Hematopoietic multipotent progenitor cell treated with erythropoietin and hydrocortisone succinate and interleukin-3 and kit ligand, for 15 days (in vitro differentiated cells): ENCODE measurements at regions not wholly inside any gene's neighbourhood (a gene's known extent, or its start where the extent isn't known, plus 50 kb on each side); places are given as distances from the start of the nearest gene placed in this dataset.
"Not testable (repeated sequence)": the region's sequence is repeated elsewhere in the genome, so short reads cannot be mapped to it uniquely, and the experiment has no call there.

Experiments
- DNase-seq: peaks from one replicate; pipeline ENCODE4 v3.0.0-alpha.2; 2015; ENCODE audit warnings: low spot score

DNA sequence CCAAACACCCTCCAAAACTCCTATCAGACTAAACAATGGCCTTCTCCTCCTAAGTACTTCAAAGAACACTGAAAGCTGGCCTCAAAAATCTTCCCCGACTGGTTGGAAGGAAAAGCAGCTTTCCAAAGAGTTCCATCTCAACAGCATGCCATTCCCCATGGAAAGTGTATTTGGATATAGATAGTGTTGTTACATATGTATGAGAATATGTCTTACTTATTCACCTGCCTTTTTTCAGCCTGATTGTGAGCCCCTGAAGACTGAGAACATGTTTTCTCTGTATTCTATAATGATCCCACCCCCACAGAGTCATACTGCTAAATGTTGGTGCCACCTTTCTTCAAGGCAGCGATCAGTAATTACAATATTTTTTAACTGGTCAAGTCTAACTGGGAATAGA lies 185.4 kb upstream of the G2E3 start:
- DNase-seq: no peak

DNA sequence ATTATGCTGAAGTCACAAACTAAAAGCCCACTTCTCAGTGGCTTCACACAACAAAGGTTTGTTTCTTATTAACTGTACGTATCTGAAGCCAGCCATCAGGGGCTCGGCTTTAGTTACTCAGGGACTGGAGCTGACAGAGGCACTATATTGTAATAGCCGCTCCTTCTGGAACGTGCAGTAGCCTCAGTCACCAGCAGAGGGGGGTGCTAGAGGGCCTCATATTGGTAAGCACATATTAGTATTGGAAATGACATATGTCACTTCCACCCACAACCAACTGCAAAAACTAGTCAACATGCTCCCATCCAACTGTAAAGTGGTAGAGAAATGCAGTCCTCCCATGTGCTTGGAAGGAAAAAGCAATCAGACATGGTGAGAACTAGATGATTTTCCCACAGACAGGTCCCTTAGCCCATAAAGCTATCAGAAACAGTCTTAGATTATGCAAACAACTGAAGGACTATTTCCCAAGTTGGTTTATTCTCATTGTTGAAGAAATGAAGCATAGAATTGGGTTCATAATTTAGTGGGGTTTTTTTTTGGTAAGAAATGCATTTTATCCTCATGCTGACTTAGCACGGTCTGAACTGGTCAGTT lies 183.6 kb upstream of the G2E3 start:
- DNase-seq: peak; percentile 48

DNA sequence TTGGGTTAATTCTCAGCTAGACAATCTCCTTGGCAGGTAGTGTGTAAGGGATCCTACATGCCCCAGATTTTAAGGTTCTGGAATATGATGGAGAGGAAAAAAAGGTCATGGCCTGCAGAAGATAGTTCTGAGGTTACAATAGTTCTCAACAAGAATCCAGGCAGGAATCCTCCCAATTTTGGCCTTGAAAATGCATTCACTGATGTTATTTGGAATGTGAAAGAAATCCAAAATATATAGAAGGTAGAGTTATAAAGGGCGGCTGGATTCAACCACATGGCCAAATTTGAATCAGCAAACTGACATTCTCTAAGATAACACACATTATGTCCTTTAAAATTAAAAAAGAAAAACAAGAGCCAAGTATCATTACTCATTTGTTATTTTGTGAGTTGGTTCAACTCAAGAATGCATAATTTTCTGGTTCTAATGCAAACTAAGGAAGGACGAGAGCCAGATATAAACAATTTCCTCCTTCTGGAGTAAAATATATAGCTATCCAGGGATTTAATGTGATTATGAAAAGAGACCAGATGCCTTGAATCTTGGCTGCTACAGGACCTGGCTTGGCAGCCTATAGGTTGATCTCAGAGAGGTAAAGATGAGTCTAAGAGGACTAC lies 177.0 kb upstream of the G2E3 start:
- no peak for DNase-seq

DNA sequence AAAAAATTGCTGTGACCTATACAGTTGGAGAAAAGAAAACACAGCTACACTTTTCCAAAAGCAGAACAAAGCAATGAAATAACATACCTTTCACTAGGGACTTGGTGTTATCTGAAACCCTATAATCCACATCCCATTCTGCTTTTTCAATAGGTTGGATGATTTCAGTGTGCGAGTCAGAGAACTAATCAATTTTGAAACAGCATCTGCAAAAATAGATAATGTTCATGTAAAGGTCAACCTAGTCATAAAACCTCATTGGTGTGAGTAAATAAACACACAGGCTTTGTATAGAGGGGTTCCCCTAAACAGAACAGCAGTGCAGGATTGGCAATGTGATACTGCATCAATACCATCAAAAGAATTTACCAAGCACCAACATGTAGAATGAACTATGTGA lies 173.0 kb upstream of the G2E3 start:
- no peak for DNase-seq

DNA sequence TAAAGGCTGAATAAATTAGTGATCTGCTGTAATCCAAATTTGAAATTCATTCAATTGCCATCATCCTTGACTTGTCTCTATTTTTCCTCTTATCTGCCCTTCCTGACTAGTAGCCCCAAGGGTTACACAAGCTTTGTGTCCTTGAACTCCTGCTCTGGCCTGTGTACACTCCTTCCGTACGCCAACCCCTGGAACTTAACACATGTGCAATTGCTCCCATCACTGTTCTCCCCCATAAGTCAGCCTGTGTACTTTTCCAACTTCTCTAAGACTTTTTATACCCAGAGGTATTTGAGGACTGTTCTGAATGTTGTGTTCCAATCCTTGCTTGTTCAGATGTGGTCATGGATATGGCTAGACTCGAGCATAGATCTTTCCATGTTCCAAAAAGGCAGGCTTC lies 171.1 kb upstream of the G2E3 start:
- no peak for DNase-seq

DNA sequence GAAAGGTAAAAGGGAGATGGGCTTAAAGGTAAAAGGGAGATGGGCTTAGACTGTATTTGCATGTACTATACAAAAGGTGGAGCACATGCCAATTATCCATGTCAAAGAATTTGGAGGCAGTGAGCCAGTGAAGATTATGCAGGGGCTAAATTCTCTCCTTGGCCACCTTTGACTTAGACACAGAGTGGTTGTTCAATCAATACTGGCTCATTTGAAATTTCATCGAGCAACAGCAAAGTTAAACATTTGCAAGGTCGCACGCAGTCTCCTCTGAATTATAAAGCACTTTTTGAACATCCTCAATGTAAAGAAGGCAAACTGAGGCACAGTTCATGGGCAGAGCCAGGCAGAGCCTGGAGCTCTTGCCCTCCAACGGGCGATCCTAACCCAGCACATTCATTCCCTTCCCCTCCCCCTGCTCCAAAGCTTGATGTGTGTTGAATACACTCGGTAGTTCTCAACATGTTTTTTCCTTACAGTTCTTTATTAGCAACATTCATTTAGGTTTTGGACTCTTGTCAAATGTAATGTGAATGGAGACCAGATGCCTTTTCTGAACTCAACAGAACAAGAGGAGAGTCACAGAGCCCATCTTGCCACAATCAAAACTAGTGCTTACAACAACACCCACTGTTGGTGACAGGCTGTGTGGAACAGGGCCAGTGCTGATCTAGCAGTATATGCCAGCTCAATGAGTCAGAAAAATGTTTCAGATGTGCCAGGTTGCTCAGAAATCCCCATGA lies 169.7 kb upstream of the G2E3 start:
- DNase-seq: no peak

DNA sequence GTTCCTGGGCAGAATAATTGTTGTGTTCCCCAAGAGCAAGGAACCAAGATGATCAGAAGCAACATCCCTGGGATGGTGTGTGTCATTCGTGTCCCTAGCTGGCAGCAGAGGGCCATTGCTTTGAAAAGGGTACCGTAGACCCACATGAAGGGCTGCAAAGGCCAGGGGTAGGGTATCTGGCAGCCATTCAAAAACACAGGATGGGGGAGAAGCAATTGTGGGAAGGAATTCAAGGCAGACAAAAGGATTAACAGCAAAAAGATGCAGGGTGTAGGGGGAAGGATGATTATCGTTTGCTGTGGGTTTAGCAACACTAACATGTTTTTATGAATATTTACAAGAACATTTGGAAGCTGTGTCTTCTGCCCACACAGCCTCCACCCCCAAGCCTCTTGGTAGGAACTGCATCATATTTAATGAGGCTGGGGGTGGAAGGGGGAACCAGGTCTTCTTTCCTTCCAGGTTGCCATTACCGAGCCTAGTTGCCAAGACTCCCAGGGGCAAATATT lies 169.0 kb upstream of the G2E3 start:
- no peak for DNase-seq

DNA sequence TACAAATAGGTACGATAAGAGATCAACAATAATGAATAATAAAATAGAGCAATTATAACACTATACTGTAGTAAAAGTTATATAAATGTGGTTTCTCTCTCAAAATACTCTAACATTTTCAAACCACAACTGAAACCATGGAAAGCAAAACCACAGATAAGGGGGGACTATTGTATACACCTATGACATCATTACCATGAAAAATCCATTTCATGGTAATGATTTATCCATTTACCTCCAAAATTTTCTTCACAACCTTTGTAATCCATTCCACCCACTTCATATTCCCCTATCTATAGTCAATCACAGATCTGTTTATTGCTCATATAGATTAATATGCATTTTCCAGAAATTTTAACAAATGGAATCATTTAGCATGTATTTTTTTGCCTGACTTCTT lies 163.9 kb upstream of the G2E3 start:
- DNase-seq: no peak

DNA sequence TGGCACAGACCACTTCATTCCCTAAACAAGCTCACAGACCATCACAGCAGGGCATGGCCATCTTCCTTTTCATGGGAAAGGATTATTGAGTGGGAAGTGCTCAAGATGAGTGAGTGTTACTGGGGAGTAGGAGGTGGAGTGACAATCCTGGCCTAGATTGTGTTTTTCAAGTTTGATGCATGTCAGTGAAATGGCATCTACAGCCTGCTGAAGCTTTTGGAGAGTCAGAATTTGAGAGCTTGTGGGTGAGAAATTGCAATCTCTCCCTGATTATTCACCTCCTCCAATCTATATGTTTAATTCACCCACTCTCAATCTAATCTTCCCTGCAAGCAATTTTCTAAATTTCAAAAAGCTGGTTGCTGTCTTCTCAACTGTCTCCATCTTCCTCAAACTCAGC lies 156.1 kb upstream of the G2E3 start:
- no peak for DNase-seq

DNA sequence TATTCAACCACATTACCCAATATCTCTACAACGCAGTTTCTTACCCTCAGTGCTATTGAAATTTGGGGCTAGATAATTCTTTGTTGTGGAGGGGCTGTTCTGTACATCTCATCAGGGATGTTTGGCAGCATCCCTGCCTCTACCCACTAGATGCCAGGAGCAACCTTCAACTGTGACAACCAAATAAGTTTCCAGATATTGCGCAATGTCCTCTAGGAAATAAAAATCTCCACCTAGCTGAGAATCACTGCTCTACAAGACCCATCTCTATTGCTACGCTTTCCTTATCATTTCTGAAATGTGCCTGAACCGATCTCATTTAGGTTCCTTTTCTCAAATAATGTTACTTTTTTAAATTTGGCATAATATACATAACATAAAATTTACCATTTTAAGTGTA lies 155.2 kb upstream of the G2E3 start:
- DNase-seq: no peak

DNA sequence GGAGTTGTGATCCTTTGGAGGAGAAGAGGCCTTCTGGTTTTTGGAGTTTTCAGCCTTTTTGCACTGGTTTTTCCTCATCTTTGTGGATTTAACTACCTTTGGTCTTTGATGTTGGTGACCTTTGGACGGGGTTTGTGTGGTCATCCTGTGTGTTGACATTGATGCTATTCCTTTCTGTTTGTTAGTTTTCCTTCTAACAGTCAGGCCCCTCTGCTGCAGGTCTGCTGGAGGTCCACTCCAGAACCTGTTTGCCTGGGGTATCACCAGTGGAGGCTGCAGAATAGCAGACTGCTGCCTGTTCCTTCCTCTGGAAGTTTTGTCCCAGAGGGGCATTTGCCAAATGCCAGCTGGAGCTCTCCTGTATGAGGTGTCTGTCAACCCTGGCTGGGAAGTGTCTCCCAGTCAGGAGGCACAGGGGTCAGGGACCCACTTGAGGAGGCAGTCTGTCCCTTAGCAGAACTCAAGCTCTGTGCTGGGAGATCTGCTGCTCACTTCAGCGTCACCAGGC lies 149.4 kb upstream of the G2E3 start:
- not testable (repeated sequence) for DNase-seq

DNA sequence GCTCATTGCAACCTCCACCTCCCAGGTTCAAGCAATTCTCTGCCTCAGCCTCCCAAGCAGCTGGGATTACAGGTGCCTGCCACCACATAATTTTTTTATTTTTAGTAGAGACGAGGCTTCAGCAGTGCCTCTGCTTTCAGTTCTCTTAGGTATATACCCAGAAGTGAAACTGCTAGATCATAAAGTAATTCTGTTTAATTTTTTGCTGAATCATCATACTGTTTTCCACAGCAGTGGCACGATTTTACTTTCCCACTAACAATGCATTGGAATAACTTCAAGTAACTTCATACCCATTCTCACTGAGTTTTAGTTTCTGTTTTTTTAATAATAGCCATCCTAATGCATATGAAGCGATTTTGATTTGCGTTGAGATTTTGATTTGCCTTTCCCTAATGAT lies 148.0 kb upstream of the G2E3 start:
- DNase-seq: no peak

DNA sequence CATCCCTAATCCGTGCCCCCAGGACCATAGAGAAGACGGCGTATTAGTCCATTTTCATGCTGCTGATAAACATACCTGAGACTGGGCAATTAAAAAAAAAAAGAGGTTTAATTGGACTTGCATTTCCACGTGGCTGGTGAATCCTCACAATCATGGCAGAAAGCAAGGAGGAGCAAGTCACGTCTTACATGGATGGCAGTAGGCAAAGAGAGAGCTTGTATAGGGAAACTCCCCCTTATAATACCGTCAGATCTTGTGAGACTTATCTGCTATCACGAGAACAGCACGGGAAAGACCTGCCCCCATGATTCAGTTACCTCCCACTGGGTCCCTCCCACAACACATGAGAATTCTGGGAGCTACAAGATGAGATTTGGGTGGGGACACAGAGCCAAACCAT lies 145.8 kb upstream of the G2E3 start:
- not testable (repeated sequence) for DNase-seq

DNA sequence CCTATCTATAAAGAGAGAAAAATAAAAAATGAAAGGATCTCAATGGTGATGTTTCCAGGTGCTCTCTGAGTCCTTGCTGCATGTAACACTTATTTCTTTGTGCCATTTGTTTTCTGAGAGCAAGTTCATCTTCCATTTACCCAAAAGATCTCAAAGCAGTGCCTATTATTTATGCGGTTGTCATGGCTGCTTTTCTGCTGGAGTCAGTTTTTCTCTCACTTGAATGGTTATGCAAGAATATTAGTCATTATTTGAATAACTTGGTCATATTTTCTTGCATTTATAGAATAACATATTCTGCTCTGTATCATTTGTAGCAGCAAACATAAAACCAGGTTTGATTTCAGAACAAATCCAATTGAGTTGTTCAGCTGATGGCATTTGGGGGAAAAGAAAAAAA lies 141.8 kb upstream of the G2E3 start:
- DNase-seq: no peak

DNA sequence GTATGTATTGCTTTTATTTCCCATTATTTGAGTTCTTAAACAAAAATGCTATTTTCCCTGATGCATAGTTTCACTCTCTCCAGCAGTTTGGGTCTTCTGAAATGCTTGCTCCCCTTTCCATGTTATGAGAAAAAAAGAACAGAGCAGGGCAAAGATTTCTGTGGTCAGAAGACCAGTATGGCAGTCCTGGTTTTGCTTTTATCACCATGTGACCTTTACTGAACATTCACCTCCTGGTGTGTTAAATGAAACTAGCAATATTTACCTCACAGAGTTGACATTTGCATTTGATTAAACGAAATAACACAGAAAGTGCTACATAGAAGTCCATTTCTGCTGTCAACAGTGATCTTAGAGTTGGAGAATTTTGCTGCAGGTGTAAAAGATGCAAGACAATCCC lies 141.0 kb upstream of the G2E3 start:
- no peak for DNase-seq

DNA sequence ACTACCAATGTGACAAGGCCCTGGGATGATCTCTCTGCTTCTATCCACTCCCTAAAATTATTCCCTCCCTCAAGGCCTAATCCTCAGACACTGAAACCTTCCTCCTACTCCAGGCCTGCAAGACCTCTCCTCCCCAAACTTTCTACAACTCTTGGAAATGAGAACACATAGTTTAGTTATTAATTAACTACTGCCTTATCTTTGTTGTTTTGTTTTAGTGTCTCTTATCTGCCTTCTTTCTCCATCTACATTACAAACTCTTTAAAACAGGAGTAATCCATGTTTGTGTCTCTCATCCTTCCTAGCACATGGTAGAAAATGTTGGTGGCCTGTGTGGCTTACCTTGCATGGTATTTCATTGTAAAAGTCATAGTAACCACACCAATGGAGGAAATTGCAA lies 139.9 kb upstream of the G2E3 start:
- DNase-seq: no peak

DNA sequence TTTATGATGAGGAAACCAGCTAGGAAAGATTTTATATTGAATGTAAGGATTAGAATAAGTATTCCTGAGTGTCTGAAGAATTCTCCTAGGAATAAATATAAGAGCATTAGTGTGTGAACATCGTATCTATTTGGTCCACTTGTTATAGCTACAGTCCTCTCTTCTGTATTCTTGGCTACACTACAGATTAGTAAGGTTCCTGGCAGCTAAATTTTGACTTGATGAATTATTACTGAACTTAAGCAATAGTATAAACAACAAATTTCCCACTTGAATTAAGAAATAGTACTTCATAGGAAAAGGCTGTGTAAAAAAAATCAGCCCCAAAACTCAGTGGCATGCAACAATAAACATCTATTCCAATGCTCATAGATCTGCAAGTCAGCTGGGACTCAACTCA lies 138.4 kb upstream of the G2E3 start:
- no peak for DNase-seq

DNA sequence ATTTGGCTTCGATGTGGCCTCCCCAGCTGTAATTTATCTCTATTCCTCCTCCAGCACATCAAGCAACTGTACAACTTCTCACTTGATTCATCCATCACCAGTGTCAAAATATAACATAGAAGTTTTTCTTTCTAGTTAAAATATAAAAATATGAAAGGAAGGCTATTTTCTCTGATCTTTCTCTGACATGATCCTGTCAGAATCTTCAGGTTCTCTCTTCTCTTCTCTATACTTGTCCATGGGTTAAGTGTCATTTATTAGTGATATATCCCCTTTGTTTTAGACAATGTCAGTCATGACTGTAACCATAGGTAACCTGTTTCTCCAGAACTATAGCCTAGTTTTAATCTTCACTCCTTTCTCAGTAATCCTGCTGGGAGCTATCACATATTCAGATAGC lies 132.5 kb upstream of the G2E3 start:
- DNase-seq: no peak

DNA sequence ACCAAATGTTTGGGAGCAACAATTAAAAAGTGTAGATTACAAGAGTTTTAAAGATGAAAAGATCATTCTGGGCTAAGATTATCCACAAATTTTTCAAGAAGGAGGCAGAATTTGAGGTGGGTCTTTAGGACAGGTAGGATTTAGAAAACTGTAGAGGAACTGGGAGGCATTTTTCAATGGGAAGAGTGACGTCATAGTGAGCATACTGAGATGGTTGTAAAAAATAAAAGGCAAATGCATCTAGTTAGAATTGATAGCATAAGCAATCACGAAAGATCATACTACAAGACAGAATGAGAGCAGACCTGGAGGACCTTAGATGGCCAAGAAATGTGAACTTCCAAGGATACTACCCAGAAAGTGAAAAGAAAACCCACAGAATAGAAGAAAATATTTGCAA lies 131.6 kb upstream of the G2E3 start:
- no peak for DNase-seq

DNA sequence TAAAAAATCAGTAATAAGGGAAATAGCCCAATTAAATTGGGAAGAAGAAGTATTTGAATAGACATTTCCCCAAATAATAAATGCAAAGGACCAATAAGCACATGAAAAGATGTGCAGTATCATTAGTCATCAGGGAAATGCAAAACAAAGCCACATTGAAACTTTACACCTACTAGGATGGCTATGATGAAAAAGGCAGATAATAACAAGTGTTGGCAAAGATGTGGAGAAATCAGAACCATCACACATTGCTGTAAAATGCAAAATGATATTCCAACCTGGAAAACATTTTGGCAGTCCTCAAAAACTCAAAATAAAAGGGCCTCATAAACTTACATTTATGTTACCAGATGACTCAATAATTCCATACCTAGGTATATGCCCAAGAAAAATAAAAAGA lies 131.1 kb upstream of the G2E3 start:
- no peak for DNase-seq

DNA sequence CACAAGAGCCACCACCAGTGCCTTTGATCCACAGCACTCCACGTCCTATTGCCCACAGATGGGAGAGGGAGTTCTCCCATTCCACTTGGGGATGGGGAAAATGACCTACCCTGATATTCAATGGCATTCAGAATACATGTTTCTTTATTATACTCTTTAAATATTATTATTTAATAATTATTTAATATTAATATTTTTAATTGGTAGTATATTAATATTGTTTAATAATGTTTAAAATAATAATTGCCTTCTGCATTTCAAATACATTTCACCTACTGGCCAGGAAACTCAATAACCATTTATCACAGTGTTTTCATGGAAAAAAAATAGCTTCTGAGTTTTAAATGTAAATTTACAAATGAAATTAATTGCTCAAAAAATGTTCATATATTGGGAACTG lies 127.4 kb upstream of the G2E3 start:
- DNase-seq: no peak

DNA sequence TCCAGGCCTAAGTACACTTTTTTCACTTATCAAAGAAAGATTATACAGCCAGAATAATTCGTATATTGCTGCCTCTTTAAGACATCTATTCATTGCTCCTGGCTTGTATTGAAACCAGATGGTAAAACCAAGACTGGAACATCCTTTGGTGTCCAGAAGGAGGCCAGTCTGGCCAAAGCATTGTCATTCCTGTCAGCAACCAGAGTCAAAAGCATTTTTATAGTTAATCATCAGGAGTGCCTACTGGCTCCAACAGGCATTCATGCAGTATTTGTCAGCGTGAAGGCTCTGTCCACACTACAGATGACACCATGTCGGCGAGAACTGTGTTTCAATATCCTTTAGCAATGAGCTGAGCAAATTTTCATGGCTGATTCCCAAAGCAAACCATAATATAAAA lies 118.0 kb upstream of the G2E3 start:
- DNase-seq: no peak

DNA sequence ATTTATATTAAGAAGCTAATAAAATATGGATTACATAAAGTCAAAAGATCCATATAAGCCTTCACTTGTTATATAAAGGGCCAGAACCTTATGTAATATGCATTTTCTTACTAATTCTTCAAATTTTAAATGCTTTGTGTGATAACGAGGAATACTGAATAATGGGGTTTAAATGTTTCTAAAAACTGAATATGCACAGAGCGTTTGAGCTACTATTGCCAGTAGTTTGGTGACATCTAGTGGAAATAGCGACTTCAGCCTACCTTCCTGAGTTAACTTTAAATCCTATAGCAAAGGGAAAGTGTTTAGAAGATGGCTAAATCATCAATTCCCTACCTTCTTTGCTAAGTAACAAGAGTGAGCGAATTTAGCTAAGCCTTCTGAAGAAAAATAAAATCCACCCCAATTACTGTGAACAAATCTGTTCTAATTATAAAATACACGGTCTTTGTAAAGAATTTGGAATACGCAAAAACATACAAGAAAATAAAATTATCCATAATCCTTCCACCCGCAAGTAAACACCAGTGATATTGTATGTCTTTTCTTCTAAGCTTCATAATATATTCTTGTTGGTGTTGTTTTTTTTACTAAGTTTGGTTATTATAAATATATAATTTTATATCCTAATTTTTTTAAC lies 115.5 kb upstream of the G2E3 start:
- no peak for DNase-seq
